GM21447 (cell line): ENCODE measurements at regions not wholly inside any gene's neighbourhood (a gene's known extent, or its start where the extent isn't known, plus 50 kb on each side); places are given as distances from the start of the nearest gene placed in this dataset.

Source experiments
- ATAC-seq: cut with Tn5 transposase; IDR thresholded peaks from one replicate; pipeline ENCODE4 v1.9.1; 2021; ENCODE audit not compliant: unreplicated experiment

DNA sequence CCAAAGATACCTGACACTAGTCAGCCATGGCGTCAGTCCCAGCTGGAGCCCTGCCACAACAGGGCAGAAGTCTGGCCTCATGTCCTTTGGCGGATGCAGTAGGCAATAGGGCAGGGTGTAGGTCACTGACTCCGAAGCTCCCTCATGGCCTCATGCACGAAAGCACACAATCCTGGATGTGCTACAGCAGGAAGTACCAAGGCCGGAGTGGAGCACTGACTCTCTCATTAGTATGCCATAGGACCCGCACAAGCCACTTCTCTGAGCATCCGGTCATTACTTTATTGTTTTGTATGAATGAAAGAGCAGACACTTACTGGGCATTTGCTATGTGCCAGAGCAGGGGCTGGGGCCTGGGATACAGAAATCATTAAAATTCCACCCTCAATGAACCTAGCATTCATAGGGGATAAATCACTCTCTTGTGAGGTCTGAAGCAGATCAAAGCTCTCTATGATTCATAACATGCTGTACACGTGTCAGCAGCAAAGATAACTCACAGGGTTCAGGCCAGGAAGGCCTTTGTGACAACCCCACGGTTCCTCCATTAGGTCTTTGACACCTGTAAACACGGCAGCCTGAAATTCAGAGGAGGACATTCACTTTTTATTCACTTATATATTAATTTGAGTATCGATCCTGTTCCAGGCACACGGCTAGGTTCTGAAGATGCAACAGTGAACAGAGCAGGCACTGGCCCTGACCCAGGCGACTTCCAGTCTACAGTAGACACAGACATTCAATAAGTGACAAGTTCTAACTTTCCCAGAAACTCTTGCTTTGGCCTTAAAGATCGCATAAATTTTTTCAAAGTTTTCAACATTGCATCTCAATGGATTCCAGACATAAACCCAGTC is 357.9 kb upstream of the USP24 start:
- no peak for ATAC-seq

- no peak for ATAC-seq
Measured at GRCh38 chr1:55571767-55572166, 356.6 kb upstream of the USP24 start.

GRCh38 chr1:55569417-55569816 is 354.3 kb upstream of the USP24 start:
- no peak for ATAC-seq

GRCh38 chr1:55568732-55569131 is 353.6 kb upstream of the USP24 start:
- ATAC-seq = no peak

DNA sequence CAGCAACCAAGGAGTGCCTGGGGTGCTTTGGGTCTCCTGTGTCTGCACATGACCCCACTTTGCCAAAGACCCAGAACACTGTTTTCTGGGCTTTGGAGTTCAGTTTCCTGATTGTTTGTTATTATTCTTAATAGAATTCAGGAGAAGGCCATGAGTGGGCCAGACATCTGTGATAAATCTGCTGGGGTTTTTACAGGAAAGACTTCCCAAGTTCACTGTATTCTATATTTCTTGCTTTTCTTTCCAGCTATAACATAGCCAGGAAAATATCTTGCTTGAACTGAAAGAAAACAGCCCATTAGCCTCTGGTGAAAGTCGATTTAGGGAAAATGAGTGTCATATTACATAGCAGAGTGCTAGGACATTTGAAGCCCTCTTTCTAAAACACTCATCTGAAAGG is 345.1 kb upstream of the USP24 start:
- ATAC-seq = no peak

DNA sequence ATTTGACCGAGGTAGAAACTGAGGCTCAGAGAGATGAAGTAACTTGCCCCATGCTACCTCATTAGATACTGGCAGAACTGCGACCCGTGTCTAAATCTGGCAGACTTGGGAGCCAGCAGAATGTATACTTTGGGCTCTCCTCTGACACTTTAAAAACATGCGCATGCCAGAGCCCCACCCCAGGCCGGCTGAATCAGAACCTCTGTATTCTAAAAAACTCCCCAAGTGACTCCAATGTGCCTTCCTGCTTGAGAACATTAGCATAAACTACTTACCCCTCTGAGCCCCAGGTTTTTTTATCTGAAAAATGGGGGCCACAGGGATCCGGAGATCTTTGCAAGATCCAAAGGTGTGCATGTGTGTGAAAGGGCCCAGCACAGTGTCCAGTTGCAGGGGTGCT is 344.7 kb upstream of the USP24 start:
- ATAC-seq = no peak

GRCh38 chr1:55559161-55559611 is 344.0 kb upstream of the USP24 start:
- ATAC-seq = no peak

DNA sequence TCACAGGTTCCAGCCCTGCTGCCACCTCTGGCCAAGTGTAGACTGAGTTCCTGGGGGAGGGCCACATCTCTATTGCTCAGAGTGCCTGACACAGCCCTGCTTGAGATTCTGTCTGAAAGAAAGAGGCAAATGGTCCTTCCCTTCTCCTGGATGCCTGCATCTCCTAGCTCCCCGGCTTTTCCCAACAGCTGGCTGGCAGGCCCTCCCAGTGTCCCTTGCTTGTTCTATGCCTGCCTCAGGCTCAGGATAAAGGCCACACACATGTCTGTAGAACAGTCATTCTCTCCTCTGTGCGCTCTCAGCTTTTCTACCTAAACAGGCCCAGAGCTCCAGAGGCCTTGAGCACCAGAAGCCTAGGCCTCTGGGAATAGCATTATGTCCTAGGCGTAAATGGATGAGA is 343.4 kb upstream of the USP24 start:
- no peak for ATAC-seq

DNA sequence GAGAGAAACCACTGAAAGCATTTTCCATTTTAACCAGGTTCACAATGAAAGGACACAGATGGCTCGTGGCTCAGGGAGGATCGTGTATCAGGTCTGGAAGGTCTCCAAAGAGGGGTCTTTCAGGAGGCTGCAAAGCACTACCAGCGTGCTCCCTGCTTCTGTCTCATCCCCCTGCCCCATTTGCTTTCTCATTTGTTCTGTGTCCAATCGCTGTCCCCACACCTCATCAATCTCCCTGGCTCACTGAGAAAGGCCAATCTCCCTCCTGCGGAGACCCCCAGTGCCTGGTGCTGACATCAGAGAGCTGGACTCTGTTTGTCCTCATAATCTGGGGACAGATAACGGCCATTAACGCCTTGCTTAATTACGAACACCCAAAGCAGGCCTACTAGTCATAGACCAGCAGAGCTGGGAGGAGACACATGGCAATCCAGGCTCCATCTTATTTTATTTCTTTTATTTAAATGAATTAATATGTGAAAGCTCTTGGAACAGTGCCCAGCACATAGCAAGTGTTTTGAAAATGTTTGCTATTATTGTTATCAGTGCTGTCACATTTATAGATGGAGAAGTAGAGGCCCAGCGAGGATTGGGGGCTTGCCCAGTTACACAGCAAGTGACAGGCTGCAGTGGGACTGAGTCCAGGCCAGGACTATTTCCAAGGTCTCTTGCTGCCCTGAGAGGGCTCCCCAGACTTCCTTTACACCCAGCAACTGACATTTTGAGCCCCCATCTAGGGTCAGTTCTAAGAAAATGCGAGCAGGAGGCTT is 341.0 kb upstream of the USP24 start:
- ATAC-seq = no peak

DNA sequence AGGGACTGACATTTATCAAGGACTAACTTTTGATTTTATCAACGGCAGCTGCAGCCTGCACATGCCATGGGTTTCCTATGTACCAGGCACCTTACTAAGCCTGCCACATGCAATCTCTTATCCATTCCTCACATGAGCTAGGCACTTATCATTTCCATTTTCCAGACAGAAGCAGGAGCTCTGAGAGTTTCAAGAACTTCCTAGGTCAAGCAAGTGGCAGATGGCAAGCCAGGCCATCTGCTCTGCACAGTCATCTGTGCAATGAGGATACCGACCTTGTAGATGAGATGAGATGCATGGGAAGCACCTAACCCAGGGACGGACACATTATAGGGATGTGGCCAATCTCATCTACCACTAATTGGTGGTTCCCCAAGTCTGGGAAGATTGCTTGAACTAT is 339.4 kb upstream of the USP24 start:
- no peak for ATAC-seq

- ATAC-seq = no peak
Measured at GRCh38 chr1:55552636-55553035, 337.5 kb upstream of the USP24 start.

GRCh38 chr1:55547405-55547804 is 332.2 kb upstream of the USP24 start:
- no peak for ATAC-seq

DNA sequence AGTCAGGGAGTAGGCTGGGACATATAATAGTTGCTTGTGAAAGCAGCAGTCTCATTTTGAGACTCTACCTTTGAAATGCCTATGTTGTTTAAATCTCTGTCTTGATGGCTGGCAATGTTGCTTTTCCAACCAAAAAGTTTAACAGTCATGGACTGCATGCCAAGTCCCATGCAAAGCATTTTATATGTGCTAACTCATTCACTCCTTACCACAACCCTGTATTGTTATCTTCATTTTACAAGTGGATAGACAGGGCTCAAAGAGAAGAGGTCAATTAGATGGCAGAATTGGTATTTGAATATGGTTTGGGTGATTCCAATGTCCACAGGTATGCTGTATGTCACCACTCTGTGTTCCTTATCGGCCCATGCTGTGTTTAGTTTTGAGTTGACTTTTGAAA is 331.4 kb upstream of the USP24 start:
- ATAC-seq = no peak

DNA sequence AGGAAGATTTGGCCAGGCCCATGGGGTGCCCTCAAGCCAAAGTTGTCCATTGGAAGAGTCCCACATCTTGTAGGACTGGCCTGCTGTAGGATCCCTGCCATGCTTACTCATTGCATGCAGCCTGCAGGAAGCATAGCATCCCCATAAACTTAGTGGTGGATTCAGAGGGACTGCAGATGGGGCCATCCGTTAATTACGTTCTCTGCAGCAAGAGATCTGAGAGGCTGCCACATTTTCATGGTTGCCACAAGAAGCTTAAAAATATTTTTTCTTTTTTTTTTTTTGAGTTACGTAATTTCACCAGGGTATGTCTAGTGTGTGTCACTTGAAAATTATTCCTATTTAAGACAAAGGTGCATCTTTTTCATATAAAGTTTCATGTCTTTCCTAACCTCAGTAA is 329.7 kb upstream of the USP24 start:
- no peak for ATAC-seq

DNA sequence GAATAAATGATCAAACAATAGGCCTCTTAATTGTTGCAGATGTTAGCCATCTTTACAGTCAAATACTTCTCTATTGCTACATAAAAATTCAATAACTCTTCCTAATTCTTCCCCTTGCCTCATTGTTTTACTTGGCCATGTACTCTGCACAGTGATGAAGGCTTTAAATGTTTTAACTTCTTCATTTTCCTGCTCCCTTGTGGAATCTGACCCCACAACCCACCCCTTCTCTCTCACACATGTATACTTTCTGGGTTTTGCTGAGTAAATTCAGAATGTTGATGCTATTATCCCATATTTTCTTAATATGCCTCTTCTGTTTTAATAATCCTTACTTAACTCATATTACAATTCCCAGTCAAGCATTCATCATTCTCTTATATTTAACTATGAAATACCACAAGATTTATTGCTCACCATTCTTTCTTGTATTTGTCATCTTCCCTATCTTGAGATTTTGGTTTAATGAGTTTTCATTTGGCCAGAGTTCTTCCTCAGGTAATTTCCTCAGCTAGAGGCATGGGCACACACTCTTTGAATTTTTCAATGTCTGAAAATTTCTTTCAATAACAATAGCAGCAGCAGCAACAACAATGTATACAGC is 327.8 kb upstream of the USP24 start:
- ATAC-seq = no peak

- no peak for ATAC-seq
Measured at GRCh38 chr1:55541296-55541695, 326.1 kb upstream of the USP24 start.

DNA sequence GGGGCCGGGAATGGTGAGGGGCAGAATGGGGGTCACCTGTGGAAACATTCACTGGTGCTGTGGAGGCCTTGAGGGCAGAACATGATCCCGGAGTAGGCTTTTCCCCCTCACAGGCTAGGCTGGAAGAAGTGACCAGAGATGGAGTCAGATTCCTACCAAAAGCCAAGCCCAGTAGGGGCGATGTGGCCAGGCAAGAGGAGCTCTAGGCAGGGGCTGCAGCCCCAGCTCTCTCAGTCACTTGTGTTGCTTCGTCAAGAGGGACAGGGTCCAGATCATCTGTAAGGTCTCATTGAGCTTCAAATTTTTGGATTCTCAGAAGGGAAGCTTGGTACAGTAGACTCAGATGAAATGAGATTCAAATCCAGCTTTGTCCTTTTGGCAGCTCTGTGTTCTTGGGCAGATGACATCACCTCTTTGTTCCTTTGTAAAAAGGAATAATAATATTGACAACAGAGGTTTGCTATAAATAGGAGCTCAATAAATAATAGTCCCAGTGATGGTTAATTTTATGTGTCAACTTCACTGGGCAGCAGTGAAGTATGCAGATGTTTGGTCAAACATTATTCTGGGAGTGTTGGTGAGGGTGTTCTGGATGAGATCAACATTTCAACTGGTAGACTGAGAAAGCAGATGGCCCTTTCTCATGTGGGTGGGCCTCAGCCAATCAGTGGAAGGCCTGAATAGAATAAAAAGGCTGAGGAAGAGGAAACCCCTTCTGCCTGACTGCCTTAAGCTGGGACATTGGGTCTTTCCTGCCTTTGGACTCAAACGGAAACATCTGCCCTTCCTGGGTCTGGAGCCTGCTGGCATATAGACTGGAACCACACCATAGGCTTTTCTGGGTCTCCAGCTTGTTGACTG is 324.7 kb upstream of the USP24 start:
- ATAC-seq = no peak

- no peak for ATAC-seq
Measured at GRCh38 chr1:55538428-55538827, 323.3 kb upstream of the USP24 start.

DNA sequence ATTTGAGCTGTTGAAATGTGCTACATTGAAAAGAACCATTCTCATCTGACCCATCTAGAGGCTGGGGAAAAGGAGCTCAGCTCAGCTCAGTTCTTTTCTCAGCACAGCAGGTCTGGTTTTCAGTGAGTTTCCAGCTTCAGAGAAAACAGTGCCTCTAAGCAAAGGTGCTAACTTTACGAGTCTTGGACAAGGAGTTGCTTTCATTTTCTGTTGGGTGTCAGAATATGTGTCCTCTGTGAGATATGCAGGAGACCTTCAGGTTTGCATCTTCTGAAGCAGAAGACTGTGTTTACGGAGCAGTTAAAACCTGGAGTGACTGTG is 321.3 kb upstream of the USP24 start:
- ATAC-seq = no peak

- ATAC-seq = no peak
Measured at GRCh38 chr1:55535724-55536544, 320.8 kb upstream of the USP24 start.
